ENCODE measurements at regions not wholly inside any gene's neighbourhood (a gene's known extent, or its start where the extent isn't known, plus 50 kb on each side); places are given as distances from the start of the nearest gene placed in this dataset.

GRCh38 chr7:34312624-34313023 lies 345.4 kb upstream of the NPSR1 start:
- no peak overlapping the region for H2BK5ac ChIP-seq (ENCODE audit: insufficient read length, low read length)
- H3K36me3 Mint-ChIP-seq (ENCODE audit: insufficient read depth in 1 of 3, low read depth in 3 of 3): peaks cover 3 to 20% (median 11%) of the 10 kb centered on the region in 3 experiments; a peak in 6 of 7 replicates
- no peak overlapping the region for H3K56ac ChIP-seq (ENCODE audit: insufficient read length, low read depth, low read length)
- no CpG with 5 or more reads among the region's 3 CpGs for WGBS (ENCODE audit: extremely low coverage, insufficient read length, low lambda C conversion rate)
- no peak overlapping the region for H2BK20ac ChIP-seq (ENCODE audit: low read depth, low read length, poor library complexity, severe bottlenecking)
- no peaks in the 10 kb centered on the region for H3K4me1 Mint-ChIP-seq
- TF ChIP-seq CTCF (conservative IDR thresholded peaks at IDR 0.05): no peak
- H3K79me1 ChIP-seq (ENCODE audit: insufficient read depth, low read depth, low read length, poor library complexity, severe bottlenecking): no peaks in the 10 kb centered on the region
- H4K8ac ChIP-seq (replicated peaks; ENCODE audit: insufficient read length, low read depth, low read length): no peak overlapping the region
- H4K5ac ChIP-seq (ENCODE audit: insufficient read length, low read depth, low read length): no peak overlapping the region
- H3K14ac ChIP-seq (ENCODE audit: insufficient read depth, low read length): no peak overlapping the region
- no peak overlapping the region for H3K27ac ChIP-seq (ENCODE audit: insufficient read length, low read depth, low read length)
- no peaks in the 10 kb centered on the region for H3K9me3 ChIP-seq (ENCODE audit: control insufficient read depth, low read depth, low read length)
- no peak overlapping the region for H2BK120ac ChIP-seq (ENCODE audit: low read depth, low read length, poor library complexity, severe bottlenecking)
- no peak overlapping the region for H3T11ph ChIP-seq (ENCODE audit: low read length)
- no peaks in the 10 kb centered on the region for H3K79me2 ChIP-seq (ENCODE audit: insufficient read depth, low read length)
- no peak for DNase-seq
- H4K91ac ChIP-seq (ENCODE audit: insufficient read length, low read depth, low read length): no peak overlapping the region
- no peak overlapping the region for H3K4me2 ChIP-seq (ENCODE audit: insufficient read depth, insufficient read length, low read length)
- H3K4me1 ChIP-seq (ENCODE audit: insufficient read depth, low read length): no peaks in the 10 kb centered on the region
- H2BK12ac ChIP-seq (ENCODE audit: insufficient read length, low read depth, low read length): no peak overlapping the region
- no peak overlapping the region for H3K4ac ChIP-seq (ENCODE audit: low read depth, low read length)
- no peak overlapping the region for H3K9ac ChIP-seq (ENCODE audit: extremely low read depth, insufficient read length, low read length)
- H3K23me2 ChIP-seq (ENCODE audit: insufficient read length, low read depth, low read length, poor library complexity, severe bottlenecking): no peaks in the 10 kb centered on the region
- no peak overlapping the region for H2AK5ac ChIP-seq (ENCODE audit: insufficient read length, low read length)
- peaks cover 17 to 23% of the 10 kb centered on the region in 2 experiments for H3K9me3 Mint-ChIP-seq
- no peak overlapping the region for H3K23ac ChIP-seq (ENCODE audit: insufficient read length, low read depth, low read length)
- no peak overlapping the region for H3K18ac ChIP-seq (ENCODE audit: insufficient read length, low read depth, low read length)
- no peaks in the 10 kb centered on the region for H4K20me1 ChIP-seq (ENCODE audit: control insufficient read depth, insufficient read depth, insufficient read length)
- no peak overlapping the region for H3K4me3 Mint-ChIP-seq
- no peaks in the 10 kb centered on the region for H3K27me3 ChIP-seq (ENCODE audit: insufficient read depth, low read length)
- no peak overlapping the region for H3K27ac Mint-ChIP-seq
- no peak overlapping the region for H2BK15ac ChIP-seq (ENCODE audit: low read depth, low read length)
- H3K27me3 Mint-ChIP-seq (ENCODE audit: low read depth): no peaks in the 10 kb centered on the region; the same call in 1 of the 2 replicates
- no peak overlapping the region for H2AFZ ChIP-seq (ENCODE audit: low read length)

All from H9 (cell line).